H9 (cell line): ENCODE measurements at regions not wholly inside any gene's neighbourhood (a gene's known extent, or its start where the extent isn't known, plus 50 kb on each side); places are given as distances from the start of the nearest gene placed in this dataset.

Experiments
- DNase-seq: peaks from one replicate; pipeline ENCODE4 v3.0.0-alpha.2; 2017
- H2AFZ ChIP-seq: one replicate; pipeline ENCODE4 v1.6.1; 2013; ENCODE audit warnings: mild to moderate bottlenecking, low read length, control low read depth, moderate library complexity
- H2AK5ac ChIP-seq: 2 replicates; pipeline ENCODE4 v1.6.1; 2013; ENCODE audit warnings: low read length, control low read depth, mixed read lengths; ENCODE audit not compliant: insufficient read length
- H2BK120ac ChIP-seq: one replicate; pipeline ENCODE4 v1.6.1; 2013; ENCODE audit warnings: low read depth, mild to moderate bottlenecking, low read length, control low read depth, inconsistent platforms; ENCODE audit not compliant: poor library complexity, severe bottlenecking
- H2BK12ac ChIP-seq: 2 replicates; pipeline ENCODE4 v1.6.1; 2013; ENCODE audit warnings: low read length, control low read depth, mixed read lengths, low read depth; ENCODE audit not compliant: insufficient read length
- H2BK15ac ChIP-seq: 2 replicates; pipeline ENCODE4 v1.6.1; 2013; ENCODE audit warnings: low read depth, low read length, control low read depth
- H2BK20ac ChIP-seq: one replicate; pipeline ENCODE4 v1.6.1; 2013; ENCODE audit warnings: low read depth, mild to moderate bottlenecking, low read length, control low read depth, inconsistent platforms; ENCODE audit not compliant: poor library complexity, severe bottlenecking
- H2BK5ac ChIP-seq: 2 replicates; pipeline ENCODE4 v1.6.1; 2013; ENCODE audit warnings: low read length, control low read depth, mixed read lengths; ENCODE audit not compliant: insufficient read length
- H3K14ac ChIP-seq: 2 replicates; pipeline ENCODE4 v1.6.1; 2013; ENCODE audit warnings: low read length, control low read depth; ENCODE audit not compliant: insufficient read depth
- H3K18ac ChIP-seq: 2 replicates; pipeline ENCODE4 v1.6.1; 2013; ENCODE audit warnings: low read depth, mild to moderate bottlenecking, mixed read lengths, low read length, control low read depth; ENCODE audit not compliant: insufficient read length
- H3K23ac ChIP-seq: 2 replicates; pipeline ENCODE4 v1.6.1; 2013; ENCODE audit warnings: low read length, control low read depth, mixed read lengths, low read depth; ENCODE audit not compliant: insufficient read length
- H3K23me2 ChIP-seq: 2 replicates; pipeline ENCODE4 v1.6.1; 2013; ENCODE audit warnings: low read depth, mild to moderate bottlenecking, mixed read lengths, low read length, control low read depth; ENCODE audit not compliant: insufficient read length, poor library complexity, severe bottlenecking
- H3K27ac ChIP-seq: 2 replicates; pipeline ENCODE4 v1.5.1; 2013; ENCODE audit warnings: low read length, control low read depth, mixed read lengths, low read depth; ENCODE audit not compliant: insufficient read length
- H3K27me3 ChIP-seq: 2 replicates; pipeline ENCODE4 v1.6.1; 2013; ENCODE audit warnings: low read length, control low read depth, inconsistent platforms; ENCODE audit not compliant: insufficient read depth
- H3K4ac ChIP-seq: 2 replicates; pipeline ENCODE4 v1.6.1; 2013; ENCODE audit warnings: low read depth, mild to moderate bottlenecking, control low read depth, inconsistent platforms, low read length, moderate library complexity
- H3K4me1 ChIP-seq: 2 replicates; pipeline ENCODE4 v1.6.1; 2013; ENCODE audit warnings: low read length, control low read depth, inconsistent platforms; ENCODE audit not compliant: insufficient read depth
- H3K4me2 ChIP-seq: 2 replicates; pipeline ENCODE4 v1.6.1; 2013; ENCODE audit warnings: low read length, control low read depth, mixed read lengths; ENCODE audit not compliant: insufficient read length, insufficient read depth
- H3K56ac ChIP-seq: 2 replicates; pipeline ENCODE4 v1.6.1; 2013; ENCODE audit warnings: low read depth, mild to moderate bottlenecking, mixed read lengths, low read length, control low read depth; ENCODE audit not compliant: insufficient read length
- H3K79me1 ChIP-seq: 2 replicates; pipeline ENCODE4 v1.6.1; 2013; ENCODE audit warnings: low read depth, mild to moderate bottlenecking, moderate library complexity, low read length, control low read depth, inconsistent platforms; ENCODE audit not compliant: insufficient read depth, poor library complexity, severe bottlenecking
- H3K79me2 ChIP-seq: 2 replicates; pipeline ENCODE4 v1.6.1; 2013; ENCODE audit warnings: low read length, control low read depth, inconsistent platforms; ENCODE audit not compliant: insufficient read depth
- H3K9ac ChIP-seq: 2 replicates; pipeline ENCODE4 v1.6.1; 2013; ENCODE audit warnings: low read length, control low read depth, mixed read lengths; ENCODE audit not compliant: insufficient read length; ENCODE audit errors: extremely low read depth
- H3K9me3 ChIP-seq: one replicate; pipeline ENCODE4 v1.6.1; 2013; ENCODE audit warnings: low read depth, low read length, inconsistent platforms; ENCODE audit not compliant: control insufficient read depth
- H3T11ph ChIP-seq: one replicate; pipeline ENCODE4 v1.6.1; 2013; ENCODE audit warnings: mild to moderate bottlenecking, low read length, control low read depth, inconsistent platforms
- H4K20me1 ChIP-seq: one replicate; pipeline ENCODE4 v1.6.1; 2013; ENCODE audit not compliant: control insufficient read depth, insufficient read length, insufficient read depth
- H4K5ac ChIP-seq: 2 replicates; pipeline ENCODE4 v1.6.1; 2013; ENCODE audit warnings: low read depth, mild to moderate bottlenecking, mixed read lengths, low read length, control low read depth; ENCODE audit not compliant: insufficient read length
- H4K8ac ChIP-seq: replicated peaks from 2 replicates; pipeline ENCODE4 v1.6.1; 2013; ENCODE audit warnings: low read length, control low read depth, mixed read lengths, low read depth; ENCODE audit not compliant: insufficient read length
- H4K91ac ChIP-seq: 2 replicates; pipeline ENCODE4 v1.6.1; 2013; ENCODE audit warnings: low read depth, mild to moderate bottlenecking, moderate library complexity, mixed read lengths, low read length, control low read depth; ENCODE audit not compliant: insufficient read length
- H3K27ac Mint-ChIP-seq, 3 experiments: 2 replicates in 2 of 3; 3 replicates in 1 of 3; pipeline ENCODE4 v1.8.0; 2020 to 2021; ENCODE audit warnings: mixed read lengths in 3 of 3, mild to moderate bottlenecking in 1 of 3, moderate library complexity in 1 of 3
- H3K27me3 Mint-ChIP-seq: 2 replicates; pipeline ENCODE4 v1.8.0; 2021; ENCODE audit warnings: low read depth, mild to moderate bottlenecking, moderate library complexity, mixed read lengths
- H3K36me3 Mint-ChIP-seq, 3 experiments: 2 replicates in 2 of 3; 3 replicates in 1 of 3; pipeline ENCODE4 v1.8.0; 2020 to 2021; ENCODE audit warnings: low read depth in 3 of 3, mixed read lengths in 3 of 3; ENCODE audit not compliant: insufficient read depth in 1 of 3
- H3K4me1 Mint-ChIP-seq, 2 experiments: 2 replicates each; pipeline ENCODE4 v1.8.0; 2020; ENCODE audit warnings: mixed read lengths in 2 of 2
- H3K4me3 Mint-ChIP-seq, 2 experiments: 2 replicates in 1 of 2; 3 replicates in 1 of 2; pipeline ENCODE4 v1.8.0; 2020 to 2021; ENCODE audit warnings: mild to moderate bottlenecking in 2 of 2, mixed read lengths in 2 of 2, moderate library complexity in 1 of 2
- H3K9me3 Mint-ChIP-seq, 2 experiments: 2 replicates in 1 of 2; 3 replicates in 1 of 2; pipeline ENCODE4 v1.8.0; 2020; ENCODE audit warnings: mild to moderate bottlenecking in 2 of 2, mixed read lengths in 2 of 2, moderate library complexity in 1 of 2
- WGBS: extraction: QIAGEN DNeasy Blood & Tissue Kit; methylation state at CpG from one replicate; pipeline ENCODE4 v1.1.7; 2013; ENCODE audit warnings: missing lambda C conversion rate, low lambda C conversion rate, mixed read lengths; ENCODE audit not compliant: insufficient read length; ENCODE audit errors: extremely low coverage; 5-methylcytosine and 5-hydroxymethylcytosine counted together
- TF ChIP-seq, protein P1 (sequence below): fragments of 200-600 bp; sonication (generic); conservative IDR thresholded peaks from 3 replicates; pipeline ENCODE4 v1.8.0; 2021; ENCODE audit warnings: antibody characterized with exemption, mild to moderate bottlenecking

DNA sequence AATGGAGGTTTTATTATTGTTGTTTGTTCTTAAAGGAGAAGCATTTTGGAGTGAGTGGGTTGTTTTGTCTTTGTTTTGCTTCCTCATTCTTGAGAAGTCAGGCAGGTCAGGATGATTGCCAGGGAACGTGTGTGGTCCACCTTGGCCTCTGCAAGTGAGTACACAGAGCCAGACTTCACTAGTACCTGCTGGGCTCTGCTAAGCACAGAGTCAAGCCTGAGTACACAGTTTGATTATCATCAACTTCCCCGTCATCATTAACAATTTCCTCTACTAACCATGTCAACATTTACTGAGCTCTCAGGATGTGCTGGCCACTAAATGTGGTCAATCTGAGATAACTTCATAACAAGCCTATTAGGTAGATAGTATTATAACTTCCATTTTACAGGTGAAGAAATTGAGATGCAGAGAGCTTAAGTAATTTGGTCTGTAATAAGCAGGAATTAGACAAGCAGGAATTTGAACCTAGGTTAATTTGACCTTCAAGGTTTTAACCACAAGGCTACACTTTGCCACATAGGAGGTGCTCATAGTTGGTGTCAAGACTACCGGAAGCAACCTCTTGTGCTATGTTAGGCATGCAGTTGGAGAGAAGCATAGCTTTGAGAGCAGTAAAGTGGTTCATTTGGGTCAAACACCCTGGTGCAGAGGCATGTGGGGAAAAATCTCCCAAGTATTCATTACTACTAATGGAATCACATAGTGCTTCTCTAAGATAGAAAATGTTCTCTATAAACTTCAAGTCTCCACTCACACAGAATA is 178.3 kb downstream of the NUAK1 start:
- Histone ChIP-seq H3K56ac (no peak overlapping the region), H3K18ac (no peak overlapping the region), H4K91ac (no peak overlapping the region), H3K4me1 (no peaks in the 10 kb centered on the region), H4K5ac (no peak overlapping the region), H2BK15ac (no peak overlapping the region), H2BK5ac (no peak overlapping the region), H3T11ph (no peak overlapping the region), H2BK120ac (no peak overlapping the region), H3K79me1 (no peaks in the 10 kb centered on the region), H4K20me1 (no peaks in the 10 kb centered on the region), H3K4me2 (no peak overlapping the region), H2AFZ (no peak overlapping the region), H2BK12ac (no peak overlapping the region), H2AK5ac (no peak overlapping the region), H3K79me2 (no peaks in the 10 kb centered on the region), H3K9ac (no peak overlapping the region), H3K27ac (no peak overlapping the region), H2BK20ac (no peak overlapping the region), H3K27me3 (no peaks in the 10 kb centered on the region), H3K9me3 (no peaks in the 10 kb centered on the region), H3K4ac (no peak overlapping the region), H3K23ac (no peak overlapping the region), H3K23me2 (no peaks in the 10 kb centered on the region), H4K8ac (no peak overlapping the region), H3K14ac (no peak overlapping the region)
- TF ChIP-seq, protein P1, sequence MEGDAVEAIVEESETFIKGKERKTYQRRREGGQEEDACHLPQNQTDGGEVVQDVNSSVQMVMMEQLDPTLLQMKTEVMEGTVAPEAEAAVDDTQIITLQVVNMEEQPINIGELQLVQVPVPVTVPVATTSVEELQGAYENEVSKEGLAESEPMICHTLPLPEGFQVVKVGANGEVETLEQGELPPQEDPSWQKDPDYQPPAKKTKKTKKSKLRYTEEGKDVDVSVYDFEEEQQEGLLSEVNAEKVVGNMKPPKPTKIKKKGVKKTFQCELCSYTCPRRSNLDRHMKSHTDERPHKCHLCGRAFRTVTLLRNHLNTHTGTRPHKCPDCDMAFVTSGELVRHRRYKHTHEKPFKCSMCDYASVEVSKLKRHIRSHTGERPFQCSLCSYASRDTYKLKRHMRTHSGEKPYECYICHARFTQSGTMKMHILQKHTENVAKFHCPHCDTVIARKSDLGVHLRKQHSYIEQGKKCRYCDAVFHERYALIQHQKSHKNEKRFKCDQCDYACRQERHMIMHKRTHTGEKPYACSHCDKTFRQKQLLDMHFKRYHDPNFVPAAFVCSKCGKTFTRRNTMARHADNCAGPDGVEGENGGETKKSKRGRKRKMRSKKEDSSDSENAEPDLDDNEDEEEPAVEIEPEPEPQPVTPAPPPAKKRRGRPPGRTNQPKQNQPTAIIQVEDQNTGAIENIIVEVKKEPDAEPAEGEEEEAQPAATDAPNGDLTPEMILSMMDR, result no peak
- Mint-ChIP-seq H3K36me3 (no peaks in the 10 kb centered on the region), H3K9me3 (no peaks in the 10 kb centered on the region), H3K27ac (no peak overlapping the region), H3K4me1 (peaks cover 0 to 4% of the 10 kb centered on the region in 2 experiments; a peak in 1 of 4 replicates), H3K27me3 (no peaks in the 10 kb centered on the region; the same call in 1 of the 2 replicates), H3K4me3 (no peak overlapping the region)
- WGBS, result no CpG with 5 or more reads among the region's 3 CpGs
- DNase-seq, result no peak
